ENCODE measurements at regions not wholly inside any gene's neighbourhood (a gene's known extent, or its start where the extent isn't known, plus 50 kb on each side); places are given as distances from the start of the nearest gene placed in this dataset.

GRCh38 chr5:86884608-86885007 is 266.9 kb downstream of the COX7C start:
- TF ChIP-seq CTCF (IDR thresholded peaks at IDR 0.05; ENCODE audit: poor library complexity, severe bottlenecking), result no peak
- no peak for TF ChIP-seq RAD21 (conservative IDR thresholded peaks at IDR 0.05)
- no peak for TF ChIP-seq MXI1 (conservative IDR thresholded peaks at IDR 0.05; ENCODE audit: poor library complexity, severe bottlenecking)
- TF ChIP-seq REST (IDR thresholded peaks at IDR 0.05; ENCODE audit: borderline replicate concordance), result no peak
- no peak for TF ChIP-seq EZH2 (IDR thresholded peaks at IDR 0.05; ENCODE audit: borderline replicate concordance, insufficient read depth, low read length, poor library complexity, severe bottlenecking)
- TF ChIP-seq SMC3 (conservative IDR thresholded peaks at IDR 0.05; ENCODE audit: poor library complexity), result no peak
- no peak for TF ChIP-seq EP300 (conservative IDR thresholded peaks at IDR 0.05; ENCODE audit: poor library complexity, severe bottlenecking)
- no peak for TF ChIP-seq TAF1 (IDR thresholded peaks at IDR 0.05; ENCODE audit: low read depth)

Measured in neural cell (in vitro differentiated cells).